ENCODE measurements at regions not wholly inside any gene's neighbourhood (a gene's known extent, or its start where the extent isn't known, plus 50 kb on each side); places are given as distances from the start of the nearest gene placed in this dataset.

GRCh38 chr3:73772076-73772886, 147.5 kb upstream of the PDZRN3 start:
- TF ChIP-seq SIN3A (IDR thresholded peaks at IDR 0.05; ENCODE audit: borderline replicate concordance, insufficient read depth, low read length) (no peak), REST (IDR thresholded peaks at IDR 0.05; ENCODE audit: insufficient read depth in 1 of 2, low read depth in 2 of 2, low read length in 2 of 2) (no peak)

- TF ChIP-seq SIN3A (IDR thresholded peaks at IDR 0.05; ENCODE audit: borderline replicate concordance, insufficient read depth, low read length) (no peak), FOXP2 (optimal IDR thresholded peaks at IDR 0.05; ENCODE audit: borderline replicate concordance, extremely low read depth, extremely low read length, insufficient read depth) (no peak), POLR2AphosphoS5 (IDR thresholded peaks at IDR 0.05; ENCODE audit: low read depth, low read length) (no peak), REST (IDR thresholded peaks at IDR 0.05; ENCODE audit: insufficient read depth in 1 of 2, low read depth in 2 of 2, low read length in 2 of 2) (no peak), TAF1 (IDR thresholded peaks at IDR 0.05; ENCODE audit: borderline replicate concordance, insufficient read depth, low read length) (no peak)
Observed at GRCh38 chr3:73768524-73769308, 144.0 kb upstream of the PDZRN3 start.

- no peak for TF ChIP-seq FOXP2 (optimal IDR thresholded peaks at IDR 0.05; ENCODE audit: borderline replicate concordance, extremely low read depth, extremely low read length, insufficient read depth)
- no peak for TF ChIP-seq POLR2AphosphoS5 (IDR thresholded peaks at IDR 0.05; ENCODE audit: low read depth, low read length)
- TF ChIP-seq REST (IDR thresholded peaks at IDR 0.05; ENCODE audit: insufficient read depth in 1 of 2, low read depth in 2 of 2, low read length in 2 of 2) = no peak
- TF ChIP-seq TAF1 (IDR thresholded peaks at IDR 0.05; ENCODE audit: borderline replicate concordance, insufficient read depth, low read length) = no peak
- no peak for TF ChIP-seq SIN3A (IDR thresholded peaks at IDR 0.05; ENCODE audit: borderline replicate concordance, insufficient read depth, low read length)
Observed at GRCh38 chr3:73766599-73767381, 142.0 kb upstream of the PDZRN3 start.

GRCh38 chr3:73765878-73766545, 141.3 kb upstream of the PDZRN3 start:
- TF ChIP-seq SIN3A (IDR thresholded peaks at IDR 0.05; ENCODE audit: borderline replicate concordance, insufficient read depth, low read length) (no peak), TAF1 (IDR thresholded peaks at IDR 0.05; ENCODE audit: borderline replicate concordance, insufficient read depth, low read length) (no peak), FOXP2 (optimal IDR thresholded peaks at IDR 0.05; ENCODE audit: borderline replicate concordance, extremely low read depth, extremely low read length, insufficient read depth) (no peak), POLR2AphosphoS5 (IDR thresholded peaks at IDR 0.05; ENCODE audit: low read depth, low read length) (no peak), REST (IDR thresholded peaks at IDR 0.05; ENCODE audit: insufficient read depth in 1 of 2, low read depth in 2 of 2, low read length in 2 of 2) (no peak)

Measured in PFSK-1 (cell line).